Colonic mucosa (tissue), 4 donors: ENCODE measurements at regions not wholly inside any gene's neighbourhood (a gene's known extent, or its start where the extent isn't known, plus 50 kb on each side); places are given as distances from the start of the nearest gene placed in this dataset.
"Not testable (repeated sequence)": the region's sequence is repeated elsewhere in the genome, so short reads cannot be mapped to it uniquely, and the experiment has no call there.

Source experiments
- DNase-seq: peaks from one replicate; pipeline ENCODE4 v3.0.0-alpha.2; 2020
- H3K27ac ChIP-seq: fragments of 200-600 bp; one replicate; pipeline ENCODE4 v1.8.0; 2021
- H3K27me3 ChIP-seq: fragments of 200-600 bp; one replicate; pipeline ENCODE4 v1.8.0; 2021
- H3K36me3 ChIP-seq: fragments of 200-600 bp; one replicate; pipeline ENCODE4 v1.8.0; 2021
- H3K4me1 ChIP-seq: fragments of 200-600 bp; one replicate; pipeline ENCODE4 v1.8.0; 2021; ENCODE audit warnings: mild to moderate bottlenecking
- H3K4me3 ChIP-seq: fragments of 200-600 bp; one replicate; pipeline ENCODE4 v1.8.0; 2021
- H3K9ac ChIP-seq, 2 donors: one replicate each; pipeline ENCODE4 v1.7.0; 2013; ENCODE audit warnings: control low read depth in 2 of 2, low read depth in 2 of 2, low read length in 2 of 2
- H3K9me3 ChIP-seq: fragments of 200-600 bp; one replicate; pipeline ENCODE4 v1.8.0; 2021
- intact Hi-C: fragments of 100-400 bp; cut with DNase I; formaldehyde crosslinking; loops from one replicate; pipeline ENCODE4 v1.14.1; 2022
- TF ChIP-seq, protein P1 (sequence below): fragments of 200-600 bp; IDR thresholded peaks from one replicate; pipeline ENCODE4 v1.8.0; 2022; ENCODE audit warnings: antibody characterized with exemption, mild to moderate bottlenecking
- donor health status: healthy.
- donor health status: DM: no; HTN: no; CAD: no.
- donor health status: DM: no; HTN: no; CAD: no.

DNA sequence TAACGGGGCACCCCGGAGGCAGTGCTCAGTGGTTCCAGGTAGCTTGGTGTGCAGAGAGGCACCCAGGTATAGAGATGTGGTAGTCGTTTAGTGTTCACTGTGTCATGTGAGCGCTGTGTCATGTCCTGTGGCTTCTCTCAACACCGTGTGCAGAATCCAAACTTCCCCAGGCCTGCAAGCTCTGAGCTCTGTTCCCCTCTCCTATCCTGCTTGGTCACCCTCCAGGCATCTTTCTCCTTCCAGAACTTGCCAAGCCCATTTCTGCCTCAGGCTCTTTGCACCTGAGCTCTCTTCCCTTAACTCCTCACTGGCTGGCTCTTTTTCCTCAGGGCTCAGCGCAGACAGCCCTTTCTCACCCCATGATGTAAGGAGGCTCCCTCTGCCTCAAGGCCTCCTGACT, 64.8 kb downstream of the CARTPT start:
- Histone ChIP-seq H3K4me1 (no peaks in the 10 kb centered on the region), H3K9ac (no peak overlapping the region), H3K27me3 (no peaks in the 10 kb centered on the region), H3K4me3 (no peak overlapping the region), H3K9me3 (no peaks in the 10 kb centered on the region), H3K27ac (no peak overlapping the region), H3K36me3 (no peaks in the 10 kb centered on the region)
- intact Hi-C loops: loop anchor here (2.0 kb wide), 2 partner anchors 235 to 525 kb away; no protein-coding TSS in a partner anchor
- no peak for DNase-seq
- TF ChIP-seq, protein P1, sequence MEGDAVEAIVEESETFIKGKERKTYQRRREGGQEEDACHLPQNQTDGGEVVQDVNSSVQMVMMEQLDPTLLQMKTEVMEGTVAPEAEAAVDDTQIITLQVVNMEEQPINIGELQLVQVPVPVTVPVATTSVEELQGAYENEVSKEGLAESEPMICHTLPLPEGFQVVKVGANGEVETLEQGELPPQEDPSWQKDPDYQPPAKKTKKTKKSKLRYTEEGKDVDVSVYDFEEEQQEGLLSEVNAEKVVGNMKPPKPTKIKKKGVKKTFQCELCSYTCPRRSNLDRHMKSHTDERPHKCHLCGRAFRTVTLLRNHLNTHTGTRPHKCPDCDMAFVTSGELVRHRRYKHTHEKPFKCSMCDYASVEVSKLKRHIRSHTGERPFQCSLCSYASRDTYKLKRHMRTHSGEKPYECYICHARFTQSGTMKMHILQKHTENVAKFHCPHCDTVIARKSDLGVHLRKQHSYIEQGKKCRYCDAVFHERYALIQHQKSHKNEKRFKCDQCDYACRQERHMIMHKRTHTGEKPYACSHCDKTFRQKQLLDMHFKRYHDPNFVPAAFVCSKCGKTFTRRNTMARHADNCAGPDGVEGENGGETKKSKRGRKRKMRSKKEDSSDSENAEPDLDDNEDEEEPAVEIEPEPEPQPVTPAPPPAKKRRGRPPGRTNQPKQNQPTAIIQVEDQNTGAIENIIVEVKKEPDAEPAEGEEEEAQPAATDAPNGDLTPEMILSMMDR: no peak

DNA sequence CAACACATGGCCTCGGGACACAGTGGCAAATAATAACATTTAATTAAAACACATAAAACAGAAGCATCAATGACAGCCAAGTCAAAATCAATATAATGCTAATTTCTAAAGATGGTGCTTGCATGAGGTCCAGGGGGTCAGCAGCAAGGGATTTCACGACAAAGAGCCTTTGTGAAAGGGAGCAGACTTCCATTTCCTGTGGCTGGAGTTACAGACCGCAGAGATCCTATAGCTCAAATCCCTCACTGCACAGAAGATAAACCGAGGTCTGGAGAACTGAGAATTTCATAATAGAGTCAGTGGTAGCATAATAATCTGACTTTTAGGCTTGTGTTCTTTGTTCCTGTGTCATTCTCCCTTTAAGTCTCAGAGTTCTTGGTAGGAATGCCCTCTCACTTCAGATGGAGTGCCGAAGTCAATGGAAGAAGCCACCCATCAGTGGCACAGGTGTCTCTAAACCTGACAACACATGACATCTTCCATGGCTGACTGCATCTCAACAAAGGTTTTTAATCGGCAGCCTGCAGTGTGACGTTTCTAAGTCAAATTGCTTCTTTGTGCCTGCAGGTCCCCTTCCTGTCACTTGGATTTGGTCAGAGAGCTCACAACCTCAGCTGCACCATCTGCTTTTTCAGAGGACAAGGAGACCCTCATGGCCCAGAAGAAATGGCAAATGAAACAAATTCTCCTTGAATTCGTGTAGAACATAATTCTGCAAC, 67.4 kb downstream of the CARTPT start:
- TF ChIP-seq, protein P1: no peak
- intact Hi-C loops: no loop called here
- H3K27ac ChIP-seq: no peak overlapping the region
- no peak for DNase-seq
- H3K36me3 ChIP-seq: no peaks in the 10 kb centered on the region
- H3K4me3 ChIP-seq: no peak overlapping the region
- no peaks in the 10 kb centered on the region for H3K4me1 ChIP-seq
- no peaks in the 10 kb centered on the region for H3K27me3 ChIP-seq
- no peaks in the 10 kb centered on the region for H3K9me3 ChIP-seq
- H3K9ac ChIP-seq: no peak overlapping the region

DNA sequence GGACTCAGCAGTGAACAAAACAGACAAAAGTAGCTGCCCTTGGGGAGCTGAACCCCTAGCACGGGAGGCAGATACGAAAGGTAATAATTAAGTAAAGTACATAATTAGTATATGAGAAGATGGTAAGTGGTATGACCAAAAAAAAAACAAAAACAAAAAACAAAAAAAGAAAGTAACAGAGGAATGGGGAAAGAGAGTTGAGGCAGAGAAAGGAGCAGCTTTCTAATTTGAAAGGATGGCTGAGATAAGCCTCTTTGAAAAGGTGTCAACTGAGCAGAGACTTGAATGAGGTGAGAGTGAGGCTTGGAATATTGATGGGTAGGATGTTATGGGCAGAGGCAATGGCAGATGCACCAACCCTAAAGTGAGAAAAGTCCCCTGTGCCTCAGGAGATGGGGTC, 69.7 kb downstream of the CARTPT start:
- no peak overlapping the region for H3K9ac ChIP-seq
- no peak for DNase-seq
- intact Hi-C loops: no loop called here
- no peaks in the 10 kb centered on the region for H3K4me1 ChIP-seq
- H3K27ac ChIP-seq: no peak overlapping the region
- H3K36me3 ChIP-seq: no peaks in the 10 kb centered on the region
- H3K9me3 ChIP-seq: no peaks in the 10 kb centered on the region
- TF ChIP-seq, protein P1: no peak
- no peaks in the 10 kb centered on the region for H3K27me3 ChIP-seq
- no peak overlapping the region for H3K4me3 ChIP-seq

DNA sequence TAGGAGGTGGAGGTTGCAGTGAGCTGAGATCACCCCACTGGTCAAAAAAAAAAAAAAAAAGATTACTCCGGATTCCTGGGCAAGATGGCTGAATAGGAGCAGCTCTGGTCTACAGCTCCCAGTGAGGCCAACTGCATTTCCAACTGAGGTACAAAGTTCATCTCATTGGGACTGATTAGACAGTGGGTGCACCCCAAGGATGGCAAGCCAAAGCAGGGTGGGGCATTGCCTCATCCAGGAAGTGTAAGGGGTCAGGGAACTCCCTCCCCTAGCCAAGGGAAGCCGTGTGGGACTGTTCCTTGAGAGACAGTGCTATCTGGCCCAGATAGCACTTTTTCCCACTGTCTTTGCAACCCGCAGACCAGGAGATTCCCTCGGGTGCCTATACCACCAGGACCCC, 70.7 kb downstream of the CARTPT start:
- Histone ChIP-seq H3K27ac (no peak overlapping the region), H3K36me3 (no peaks in the 10 kb centered on the region), H3K9me3 (no peaks in the 10 kb centered on the region), H3K9ac (no peak overlapping the region), H3K4me3 (no peak overlapping the region), H3K4me1 (no peaks in the 10 kb centered on the region), H3K27me3 (no peaks in the 10 kb centered on the region)
- intact Hi-C loops: no loop called here
- TF ChIP-seq, protein P1: no peak
- no peak for DNase-seq

DNA sequence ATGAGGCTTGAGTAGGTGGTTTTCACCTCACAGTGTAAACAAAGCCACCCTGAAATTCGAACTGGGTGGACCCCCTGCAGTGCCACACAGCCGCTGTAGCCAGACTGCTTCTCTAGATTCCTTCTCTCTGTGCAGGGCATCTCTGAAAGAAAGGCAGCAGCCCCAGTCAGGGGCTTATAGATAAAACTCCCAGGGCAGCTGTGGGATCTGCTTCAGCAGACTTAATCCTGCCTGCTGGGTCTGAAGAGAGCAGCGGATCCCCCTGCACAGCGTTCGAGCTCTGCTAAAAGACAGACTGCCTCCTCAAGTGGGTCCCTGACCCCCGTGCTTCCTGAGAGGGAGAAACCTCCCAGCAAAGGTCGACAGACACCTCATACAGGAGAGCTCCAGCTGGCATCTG, 71.4 kb downstream of the CARTPT start:
- Histone ChIP-seq H3K9ac (no peak overlapping the region), H3K9me3 (no peaks in the 10 kb centered on the region), H3K4me1 (no peaks in the 10 kb centered on the region), H3K27ac (no peak overlapping the region), H3K4me3 (no peak overlapping the region), H3K36me3 (no peaks in the 10 kb centered on the region), H3K27me3 (no peaks in the 10 kb centered on the region)
- intact Hi-C loops: no loop called here
- DNase-seq: no peak
- TF ChIP-seq, protein P1: no peak

DNA sequence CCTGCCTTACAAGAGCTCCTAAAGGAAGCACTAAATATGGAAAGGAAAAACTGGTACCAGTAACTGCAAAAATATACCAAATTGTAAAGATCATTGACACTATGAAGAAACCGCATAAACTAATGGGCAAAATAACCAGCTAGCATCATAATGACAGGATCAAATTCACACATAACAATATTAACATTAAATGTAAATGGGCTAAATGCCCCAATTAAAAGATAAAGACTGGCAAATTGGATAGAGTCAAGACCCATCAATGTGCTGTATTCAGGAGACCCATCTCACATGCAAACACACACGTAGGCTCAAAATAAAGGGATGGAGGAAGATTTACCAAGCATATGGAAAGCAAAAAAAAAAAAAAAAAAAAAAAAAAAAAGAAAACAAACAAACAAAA, 73.0 kb downstream of the CARTPT start:
- intact Hi-C loops: not testable (repeated sequence)

More for the DNA sequence above, 73.0 kb downstream of the CARTPT start:
- not testable (repeated sequence) for H3K4me1 ChIP-seq, H3K36me3 ChIP-seq, H3K9me3 ChIP-seq, H3K27ac ChIP-seq, H3K27me3 ChIP-seq, H3K9ac ChIP-seq, H3K4me3 ChIP-seq, DNase-seq
